ENCODE measurements at regions not wholly inside any gene's neighbourhood (a gene's known extent, or its start where the extent isn't known, plus 50 kb on each side); places are given as distances from the start of the nearest gene placed in this dataset.

- no peak for ATAC-seq
- intact Hi-C loops (cut with micrococcal nuclease), result no loop called here
- peaks cover 7 to 10% of the 10 kb centered on the region in 2 donors for H3K9me3 Mint-ChIP-seq
- Histone ChIP-seq H3K36me3 (ENCODE audit: control insufficient read depth, insufficient read depth, low read length) (no peaks in the 10 kb centered on the region), H3K27ac (ENCODE audit: low read length) (no peak overlapping the region), H3K9me3 (ENCODE audit: control insufficient read depth, insufficient read depth, low read length) (peaks cover 2% of the 10 kb centered on the region), H3K27me3 (ENCODE audit: control insufficient read depth, insufficient read depth, low read length) (no peaks in the 10 kb centered on the region), H3K4me3 (ENCODE audit: low read length) (no peak overlapping the region), H3K4me1 (ENCODE audit: control insufficient read depth, insufficient read depth, low read length) (no peaks in the 10 kb centered on the region)
- H3K27me3 Mint-ChIP-seq (ENCODE audit: low read depth in 2 of 2), result no peaks in the 10 kb centered on the region
- WGBS (ENCODE audit: insufficient coverage), result 49% methylated on average over 2 of the region's 2 CpGs
- no peaks in the 10 kb centered on the region for H3K4me1 Mint-ChIP-seq
- no peak overlapping the region for H3K4me3 Mint-ChIP-seq
- DNase-seq, result no peak
- no peaks in the 10 kb centered on the region for H3K36me3 Mint-ChIP-seq
- no peak overlapping the region for H3K27ac Mint-ChIP-seq
- no peak for TF ChIP-seq CTCF (IDR thresholded peaks at IDR 0.05)
Measured at GRCh38 chr12:126419131-126419530, 1353.9 kb downstream of the AACS start.

- TF ChIP-seq CTCF (IDR thresholded peaks at IDR 0.05), result no peak
- ATAC-seq, result no peak
- WGBS (ENCODE audit: insufficient coverage), result 85% methylated on average over 2 of the region's 3 CpGs
- DNase-seq, result no peak
- Mint-ChIP-seq H3K27ac (no peak overlapping the region), H3K27me3 (ENCODE audit: low read depth in 2 of 2) (no peaks in the 10 kb centered on the region), H3K4me1 (no peaks in the 10 kb centered on the region), H3K36me3 (no peaks in the 10 kb centered on the region), H3K9me3 (peaks cover 2% of the 10 kb centered on the region in 2 donors), H3K4me3 (no peak overlapping the region)
- H3K27ac ChIP-seq (ENCODE audit: low read length), result no peak overlapping the region
- H3K27me3 ChIP-seq (ENCODE audit: control insufficient read depth, insufficient read depth, low read length), result no peaks in the 10 kb centered on the region
- no peaks in the 10 kb centered on the region for H3K36me3 ChIP-seq (ENCODE audit: control insufficient read depth, insufficient read depth, low read length)
- peaks cover 2% of the 10 kb centered on the region for H3K9me3 ChIP-seq (ENCODE audit: control insufficient read depth, insufficient read depth, low read length)
- H3K4me3 ChIP-seq (ENCODE audit: low read length), result no peak overlapping the region
- intact Hi-C loops (cut with micrococcal nuclease), result no loop called here
- H3K4me1 ChIP-seq (ENCODE audit: control insufficient read depth, insufficient read depth, low read length), result no peaks in the 10 kb centered on the region
Measured at GRCh38 chr12:126424696-126425095, 1359.5 kb downstream of the AACS start.

GRCh38 chr12:126425264-126425663 is 1360.0 kb downstream of the AACS start:
- 75% methylated on average over 7 of the region's 7 CpGs for WGBS (ENCODE audit: insufficient coverage)
- H3K9me3 ChIP-seq (ENCODE audit: control insufficient read depth, insufficient read depth, low read length), result peaks cover 2% of the 10 kb centered on the region
- H3K27ac ChIP-seq (ENCODE audit: low read length), result no peak overlapping the region
- H3K27me3 ChIP-seq (ENCODE audit: control insufficient read depth, insufficient read depth, low read length), result no peaks in the 10 kb centered on the region
- H3K27ac Mint-ChIP-seq, result no peak overlapping the region
- no peak overlapping the region for H3K4me3 ChIP-seq (ENCODE audit: low read length)
- ATAC-seq, result no peak
- H3K36me3 Mint-ChIP-seq, result no peaks in the 10 kb centered on the region
- no peaks in the 10 kb centered on the region for H3K4me1 Mint-ChIP-seq
- no peak overlapping the region for H3K4me3 Mint-ChIP-seq
- peaks cover 0 to 2% of the 10 kb centered on the region in 2 donors for H3K9me3 Mint-ChIP-seq
- no peak for TF ChIP-seq CTCF (IDR thresholded peaks at IDR 0.05)
- H3K36me3 ChIP-seq (ENCODE audit: control insufficient read depth, insufficient read depth, low read length), result no peaks in the 10 kb centered on the region
- intact Hi-C loops (cut with micrococcal nuclease), result no loop called here
- no peaks in the 10 kb centered on the region for H3K4me1 ChIP-seq (ENCODE audit: control insufficient read depth, insufficient read depth, low read length)
- H3K27me3 Mint-ChIP-seq (ENCODE audit: low read depth in 2 of 2), result no peaks in the 10 kb centered on the region
- no peak for DNase-seq

GRCh38 chr12:126428769-126429168 is 1363.5 kb downstream of the AACS start:
- WGBS (ENCODE audit: insufficient coverage), result 77% methylated on average over 5 of the region's 5 CpGs
- no peak overlapping the region for H3K27ac ChIP-seq (ENCODE audit: low read length)
- no peak for ATAC-seq
- H3K9me3 Mint-ChIP-seq, result peaks cover 2 to 6% of the 10 kb centered on the region in 2 donors
- no peaks in the 10 kb centered on the region for H3K36me3 Mint-ChIP-seq
- no peaks in the 10 kb centered on the region for H3K36me3 ChIP-seq (ENCODE audit: control insufficient read depth, insufficient read depth, low read length)
- H3K4me1 Mint-ChIP-seq, result no peaks in the 10 kb centered on the region
- no peaks in the 10 kb centered on the region for H3K27me3 ChIP-seq (ENCODE audit: control insufficient read depth, insufficient read depth, low read length)
- no peaks in the 10 kb centered on the region for H3K9me3 ChIP-seq (ENCODE audit: control insufficient read depth, insufficient read depth, low read length)
- intact Hi-C loops (cut with micrococcal nuclease), result no loop called here
- H3K4me3 ChIP-seq (ENCODE audit: low read length), result no peak overlapping the region
- DNase-seq, result no peak
- H3K27me3 Mint-ChIP-seq (ENCODE audit: low read depth in 2 of 2), result no peaks in the 10 kb centered on the region
- no peak overlapping the region for H3K27ac Mint-ChIP-seq
- H3K4me1 ChIP-seq (ENCODE audit: control insufficient read depth, insufficient read depth, low read length), result no peaks in the 10 kb centered on the region
- no peak overlapping the region for H3K4me3 Mint-ChIP-seq
- TF ChIP-seq CTCF (IDR thresholded peaks at IDR 0.05), result no peak

Measured in natural killer cell (primary cell).